Testis (tissue), 2 donors: ENCODE measurements at regions not wholly inside any gene's neighbourhood (a gene's known extent, or its start where the extent isn't known, plus 50 kb on each side); places are given as distances from the start of the nearest gene placed in this dataset.

Experiments
- DNase-seq: peaks from one replicate; pipeline ENCODE4 v3.0.0-alpha.2; 2019
- H3K27ac ChIP-seq, 2 donors: fragments of 200-600 bp; sonication (generic); one replicate each; pipeline ENCODE4 v1.5.1; 2019
- H3K27me3 ChIP-seq: fragments of 200-600 bp; sonication (generic); one replicate; pipeline ENCODE4 v1.5.1; 2019
- H3K36me3 ChIP-seq: fragments of 200-600 bp; sonication (generic); one replicate; pipeline ENCODE4 v1.5.1; 2017; ENCODE audit warnings: low read depth; ENCODE audit errors: missing control alignments
- H3K4me1 ChIP-seq: fragments of 200-600 bp; sonication (generic); one replicate; pipeline ENCODE4 v1.5.1; 2019
- H3K4me3 ChIP-seq, 2 donors: fragments of 200-600 bp; sonication (generic); one replicate each; pipeline ENCODE4 v1.5.1; 2017 to 2019
- H3K9me3 ChIP-seq: fragments of 200-600 bp; sonication (generic); one replicate; pipeline ENCODE4 v1.5.1; 2017
- CTCF ChIP-seq, 3 experiments: fragments of 450-650 bp in 2 of 3; fragments of 200-600 bp in 1 of 3; sonication (generic) in 1 of 3; IDR thresholded peaks; one replicate each; pipeline ENCODE4 v1.5.1; 2016 to 2019; ENCODE audit warnings: antibody characterized with exemption in 3 of 3, mild to moderate bottlenecking in 2 of 3, moderate library complexity in 1 of 3
- POLR2A ChIP-seq: fragments of 450-650 bp; IDR thresholded peaks from one replicate; pipeline ENCODE4 v1.6.1; 2017; ENCODE audit warnings: antibody characterized with exemption, mild to moderate bottlenecking, moderate library complexity
- WGBS, 2 donors: methylation state at CpG; one replicate each; pipeline ENCODE4 v1.1.5; 2018; 5-methylcytosine and 5-hydroxymethylcytosine counted together
- intact Hi-C: fragments of 100-400 bp; cut with DNase I; formaldehyde crosslinking; loops from one replicate; pipeline ENCODE4 v1.15.1; 2023; ENCODE audit warnings: low total_unique reads

DNA sequence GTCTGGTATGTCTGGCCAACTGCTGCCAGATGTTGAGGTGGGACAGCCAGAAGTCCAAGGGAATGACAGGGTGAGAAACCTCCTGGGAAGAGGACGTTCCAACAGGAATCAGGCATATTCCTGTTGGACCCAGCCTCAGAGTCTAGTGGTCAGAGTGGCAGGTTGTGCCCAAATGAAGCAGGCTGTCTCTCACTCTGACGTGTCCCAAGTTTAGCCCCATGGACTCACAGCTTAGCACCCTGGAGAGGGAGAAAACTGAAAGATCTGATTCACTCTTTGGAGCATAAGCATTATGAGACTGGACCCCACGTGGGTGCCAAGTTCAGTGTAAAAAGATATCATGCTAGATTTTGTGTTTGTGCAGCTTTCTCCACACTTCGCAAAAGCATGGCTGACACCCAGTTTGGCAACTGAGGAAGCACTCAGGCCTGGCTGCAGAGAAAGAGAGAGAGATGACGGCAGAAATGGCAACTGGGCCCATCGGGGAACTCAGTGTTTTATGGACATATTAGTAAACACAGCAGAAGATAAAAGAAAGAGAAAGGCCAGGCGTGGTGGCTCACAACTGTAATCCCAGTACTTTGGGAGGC lies 88.2 kb upstream of the LMCD1 start:
- H3K9me3 ChIP-seq: no peaks in the 10 kb centered on the region
- WGBS, 2 donors: 82 to 88% methylated on average over 7 of the region's 7 CpGs

DNA sequence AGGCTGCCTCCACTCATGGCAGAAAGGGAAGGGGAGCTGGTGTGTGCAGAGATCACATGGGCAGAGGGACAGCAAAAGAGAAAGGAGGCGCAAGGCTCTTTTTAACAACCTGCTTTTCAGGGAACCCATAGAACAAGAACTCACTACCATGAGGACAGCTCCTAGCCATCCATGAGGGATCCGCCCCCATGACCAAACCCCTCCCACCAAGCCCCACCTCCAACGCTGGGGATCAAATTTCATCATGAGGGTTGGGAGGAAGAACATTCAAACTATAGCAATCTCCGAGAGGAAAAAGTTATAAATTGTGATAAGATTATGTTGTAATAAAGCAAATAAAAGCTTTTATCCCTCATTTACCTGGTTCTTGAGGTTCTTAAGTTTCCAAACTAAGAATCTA lies 84.7 kb upstream of the LMCD1 start:
- no peaks in the 10 kb centered on the region for H3K27me3 ChIP-seq
- no peaks in the 10 kb centered on the region for H3K4me1 ChIP-seq
- no peak for DNase-seq
- H3K9me3 ChIP-seq: no peaks in the 10 kb centered on the region
- intact Hi-C loops: no loop called here
- H3K36me3 ChIP-seq: no peaks in the 10 kb centered on the region
- no peak overlapping the region for H3K27ac ChIP-seq
- no peak for TF ChIP-seq POLR2A
- TF ChIP-seq CTCF (IDR thresholded peaks at IDR 0.05): no peak
- H3K4me3 ChIP-seq: no peak overlapping the region
- WGBS, 2 donors: 54 to 62% methylated on average over 4 of the region's 4 CpGs

More for the DNA sequence above, 88.2 kb upstream of the LMCD1 start:
- Histone ChIP-seq H3K36me3 (no peaks in the 10 kb centered on the region), H3K4me1 (no peaks in the 10 kb centered on the region), H3K4me3 (no peak overlapping the region), H3K27me3 (no peaks in the 10 kb centered on the region), H3K27ac (no peak overlapping the region)
- TF ChIP-seq POLR2A (no peak), CTCF (IDR thresholded peaks at IDR 0.05) (no peak)
- intact Hi-C loops: no loop called here
- DNase-seq: no peak

DNA sequence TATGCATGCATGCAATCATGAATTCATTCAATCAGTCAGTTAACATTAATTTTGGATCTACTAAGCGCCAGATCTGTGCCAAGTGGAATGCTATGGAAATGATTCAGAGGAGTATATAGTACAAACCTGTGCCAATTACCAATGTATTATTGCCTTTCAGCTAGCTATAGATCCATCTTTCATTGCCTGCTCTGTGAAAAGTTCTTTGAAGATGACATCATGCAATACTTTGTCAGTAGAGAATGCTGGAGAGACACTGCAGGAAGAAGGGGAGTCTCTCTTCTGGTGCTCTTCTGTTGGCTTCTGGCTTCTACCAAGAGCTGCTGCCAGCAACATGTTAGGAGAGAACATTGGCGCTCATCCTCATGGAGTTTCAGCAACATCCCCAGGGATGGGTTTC lies 81.0 kb upstream of the LMCD1 start:
- Histone ChIP-seq H3K4me3 (no peak overlapping the region), H3K27me3 (no peaks in the 10 kb centered on the region), H3K27ac (no peak overlapping the region), H3K9me3 (no peaks in the 10 kb centered on the region), H3K4me1 (no peaks in the 10 kb centered on the region), H3K36me3 (no peaks in the 10 kb centered on the region)
- no peak for DNase-seq
- WGBS, 2 donors: 95 to 96% methylated on average over 2 of the region's 2 CpGs
- intact Hi-C loops: no loop called here
- TF ChIP-seq CTCF (IDR thresholded peaks at IDR 0.05): no peak

GRCh38 chr3:8421267-8421666 lies 80.4 kb upstream of the LMCD1 start:
- H3K27me3 ChIP-seq: no peaks in the 10 kb centered on the region
- intact Hi-C loops: no loop called here
- H3K4me3 ChIP-seq: no peak overlapping the region
- H3K36me3 ChIP-seq: no peaks in the 10 kb centered on the region
- H3K27ac ChIP-seq: no peak overlapping the region
- TF ChIP-seq CTCF (IDR thresholded peaks at IDR 0.05) (no peak), POLR2A (no peak)
- DNase-seq: no peak
- no peaks in the 10 kb centered on the region for H3K4me1 ChIP-seq
- WGBS, 2 donors: 82 to 87% methylated on average over 3 of the region's 3 CpGs
- H3K9me3 ChIP-seq: no peaks in the 10 kb centered on the region

DNA sequence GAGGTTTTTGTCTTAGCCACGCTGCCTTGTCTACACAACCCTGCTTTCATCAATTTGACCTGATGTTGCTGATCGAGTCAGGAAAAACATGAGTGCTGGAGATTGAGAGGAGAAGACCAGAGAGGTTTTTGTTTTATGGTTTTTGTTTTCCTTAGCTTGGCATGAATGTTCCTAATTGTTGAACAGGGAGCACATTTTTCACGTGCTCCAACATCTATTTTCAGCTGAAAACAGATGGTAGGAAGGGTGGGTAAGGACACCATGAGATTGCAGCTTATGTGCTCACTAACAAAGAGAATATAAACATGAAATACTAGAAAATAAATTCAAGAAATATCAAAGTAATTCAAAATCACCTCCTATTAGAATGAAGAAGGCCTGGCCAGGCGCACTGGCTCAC lies 79.9 kb upstream of the LMCD1 start:
- Histone ChIP-seq H3K4me3 (no peak overlapping the region), H3K27ac (no peak overlapping the region), H3K4me1 (no peaks in the 10 kb centered on the region), H3K36me3 (no peaks in the 10 kb centered on the region), H3K27me3 (no peaks in the 10 kb centered on the region), H3K9me3 (no peaks in the 10 kb centered on the region)
- 69 to 81% methylated on average over 4 of the region's 4 CpGs for WGBS, 2 donors
- intact Hi-C loops: no loop called here
- DNase-seq: no peak
- TF ChIP-seq CTCF (IDR thresholded peaks at IDR 0.05) (no peak), POLR2A (no peak)
